Right atrium auricular region (tissue), 2 donors: ENCODE measurements at regions not wholly inside any gene's neighbourhood (a gene's known extent, or its start where the extent isn't known, plus 50 kb on each side); places are given as distances from the start of the nearest gene placed in this dataset.

ENCODE experiments used
- DNase-seq: peaks from one replicate; pipeline ENCODE4 v3.0.0-alpha.2; 2019; ENCODE audit warnings: low spot score
- H3K27ac ChIP-seq, 2 donors: fragments of 200-600 bp; sonication (generic); 1 replicate in 1 of 2; 2 replicates in 1 of 2; pipeline ENCODE4 v1.5.1; 2016 to 2019
- H3K27me3 ChIP-seq, 2 donors: fragments of 200-600 bp; sonication (generic); one replicate each; pipeline versions ENCODE4 v1.5.1 to v1.6.0; 2017 to 2019
- H3K36me3 ChIP-seq: fragments of 200-600 bp; sonication (generic); one replicate; pipeline ENCODE4 v1.5.1; 2016
- H3K4me1 ChIP-seq, 2 donors: fragments of 200-600 bp; sonication (generic); one replicate each; pipeline versions ENCODE4 v1.5.1 to v1.6.0; 2017 to 2019
- H3K4me3 ChIP-seq, 2 donors: fragments of 200-600 bp; sonication (generic); 1 replicate in 1 of 2; 2 replicates in 1 of 2; pipeline ENCODE4 v1.5.1; 2017 to 2019; ENCODE audit warnings: mild to moderate bottlenecking in 1 of 2, moderate library complexity in 1 of 2
- H3K9me3 ChIP-seq, 2 donors: fragments of 200-600 bp; sonication (generic); one replicate each; pipeline ENCODE4 v1.5.1; 2019
- CTCF ChIP-seq, 2 donors: fragments of 200-600 bp; sonication (generic); IDR thresholded peaks; one replicate each; pipeline ENCODE4 v1.5.1; 2019; ENCODE audit warnings: antibody characterized with exemption in 2 of 2

GRCh38 chr4:31069151-31069550 lies 349.0 kb downstream of the PCDH7 start:
- Histone ChIP-seq H3K27me3 (no peaks in the 10 kb centered on the region), H3K27ac (no peak overlapping the region), H3K4me3 (no peak overlapping the region), H3K4me1 (no peaks in the 10 kb centered on the region), H3K36me3 (no peaks in the 10 kb centered on the region), H3K9me3 (no peaks in the 10 kb centered on the region)
- TF ChIP-seq CTCF (IDR thresholded peaks at IDR 0.05): no peak
- no peak for DNase-seq

DNA sequence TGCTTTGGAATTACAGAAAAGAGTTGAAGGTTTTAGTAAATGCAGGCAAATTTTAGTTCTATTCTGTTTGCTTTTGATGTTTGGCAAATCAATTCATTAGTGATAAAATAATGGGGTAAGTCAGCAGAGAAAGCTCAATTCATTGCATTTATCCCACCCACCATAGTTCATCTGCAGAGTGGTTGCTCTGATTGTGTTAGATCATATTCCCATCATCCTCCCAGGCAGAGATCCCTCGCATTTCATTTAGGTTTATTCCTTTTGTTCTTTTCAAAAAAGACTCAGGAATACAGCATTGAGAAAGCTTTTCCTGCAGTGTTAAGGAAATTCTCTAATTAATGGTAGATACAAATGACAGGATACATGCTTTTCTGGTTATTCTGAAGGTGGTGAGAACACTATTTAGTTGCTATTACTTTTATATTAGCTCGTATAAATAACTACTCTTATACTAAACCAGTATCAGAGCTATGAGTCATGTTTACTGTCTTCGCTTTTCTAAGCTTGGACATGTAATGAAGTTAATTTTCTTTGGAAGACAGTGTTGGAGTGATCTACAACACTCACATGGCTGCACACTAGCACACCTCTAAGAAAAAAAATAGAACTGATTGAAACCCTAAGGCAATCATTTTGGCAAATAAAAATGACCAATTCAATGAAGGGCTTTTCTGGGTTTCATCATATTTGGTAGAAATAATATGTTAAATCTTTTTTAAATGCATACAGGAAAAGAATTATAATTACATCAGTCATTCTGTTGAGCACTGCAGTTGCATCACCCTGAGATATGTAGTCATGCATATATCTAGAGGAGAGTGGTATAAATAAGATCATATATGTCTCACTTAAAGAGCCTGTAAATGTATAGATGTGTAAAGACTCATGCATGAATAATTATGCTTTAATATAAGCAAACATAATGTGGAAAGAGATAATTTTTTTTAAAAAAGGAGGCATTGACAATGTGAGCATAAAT lies 351.6 kb downstream of the PCDH7 start:
- H3K4me3 ChIP-seq: no peak overlapping the region
- no peak overlapping the region for H3K27ac ChIP-seq
- no peaks in the 10 kb centered on the region for H3K4me1 ChIP-seq
- H3K27me3 ChIP-seq: no peaks in the 10 kb centered on the region
- no peak for DNase-seq
- no peak for TF ChIP-seq CTCF (IDR thresholded peaks at IDR 0.05)
- H3K9me3 ChIP-seq: no peaks in the 10 kb centered on the region
- H3K36me3 ChIP-seq: no peaks in the 10 kb centered on the region

GRCh38 chr4:31075969-31076368 lies 355.8 kb downstream of the PCDH7 start:
- no peak overlapping the region for H3K27ac ChIP-seq
- no peaks in the 10 kb centered on the region for H3K27me3 ChIP-seq
- no peak for TF ChIP-seq CTCF (IDR thresholded peaks at IDR 0.05)
- no peak overlapping the region for H3K4me3 ChIP-seq
- no peaks in the 10 kb centered on the region for H3K4me1 ChIP-seq
- no peaks in the 10 kb centered on the region for H3K36me3 ChIP-seq
- DNase-seq: no peak
- H3K9me3 ChIP-seq: no peaks in the 10 kb centered on the region

DNA sequence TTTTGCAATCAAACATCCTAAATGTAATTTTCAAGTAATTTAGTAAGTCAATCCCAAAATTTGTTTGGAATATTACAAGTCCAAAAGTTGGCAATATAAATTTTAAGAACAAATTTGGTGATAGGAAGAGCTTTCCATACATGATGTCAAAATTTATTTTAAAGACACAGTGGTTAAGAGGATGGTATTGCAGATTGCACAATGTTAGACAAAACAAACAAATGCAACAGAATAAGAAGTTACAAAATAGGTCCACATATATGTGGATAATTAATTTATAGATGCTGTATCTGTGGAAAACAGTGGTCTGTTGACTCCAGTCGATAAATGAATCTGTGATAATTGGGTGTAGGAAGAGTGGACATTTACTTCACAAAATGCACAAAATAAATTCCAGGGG lies 358.5 kb downstream of the PCDH7 start:
- no peak overlapping the region for H3K4me3 ChIP-seq
- H3K36me3 ChIP-seq: no peaks in the 10 kb centered on the region
- H3K27me3 ChIP-seq: no peaks in the 10 kb centered on the region
- H3K9me3 ChIP-seq: no peaks in the 10 kb centered on the region
- no peak for DNase-seq
- H3K4me1 ChIP-seq: no peaks in the 10 kb centered on the region
- no peak for TF ChIP-seq CTCF (IDR thresholded peaks at IDR 0.05)
- H3K27ac ChIP-seq: no peak overlapping the region

- no peaks in the 10 kb centered on the region for H3K4me1 ChIP-seq
- H3K27me3 ChIP-seq: no peaks in the 10 kb centered on the region
- H3K27ac ChIP-seq: no peak overlapping the region
Measured at GRCh38 chr4:31080887-31081286, 360.7 kb downstream of the PCDH7 start.

More at GRCh38 chr4:31080887-31081286, 360.7 kb downstream of the PCDH7 start:
- Histone ChIP-seq H3K9me3 (no peaks in the 10 kb centered on the region), H3K4me3 (no peak overlapping the region), H3K36me3 (no peaks in the 10 kb centered on the region)
- DNase-seq: no peak
- no peak for TF ChIP-seq CTCF (IDR thresholded peaks at IDR 0.05)
